ENCODE measurements at regions not wholly inside any gene's neighbourhood (a gene's known extent, or its start where the extent isn't known, plus 50 kb on each side); places are given as distances from the start of the nearest gene placed in this dataset.

DNA sequence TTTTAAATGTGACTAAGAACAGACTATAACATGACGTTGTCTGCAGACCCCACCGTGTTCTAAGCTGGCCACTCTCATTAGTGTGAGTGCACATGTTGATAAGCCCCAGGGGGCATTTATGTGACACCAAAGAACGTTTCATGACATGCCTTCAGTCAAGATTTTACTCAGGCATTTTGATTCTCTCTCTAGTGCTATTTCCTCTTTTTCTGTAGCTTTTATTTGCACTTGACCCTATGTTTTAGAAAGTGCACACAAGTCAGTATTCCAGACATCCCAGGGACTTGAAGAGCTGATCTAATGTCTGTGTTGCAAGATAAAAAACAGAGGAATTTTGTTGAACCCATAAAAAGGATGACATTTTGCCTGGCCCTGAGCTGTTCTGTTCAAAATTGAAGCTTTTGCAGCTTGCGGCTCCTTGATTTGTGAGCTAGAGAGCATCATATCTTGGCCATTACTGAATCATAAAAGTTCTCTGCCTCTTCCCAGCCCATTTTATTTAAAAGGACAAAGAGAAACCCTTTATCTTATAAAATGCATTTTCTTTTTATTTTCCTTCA is 80.9 kb upstream of the TYRP1 start:
- no peak for DNase-seq (ENCODE audit: extremely low spot score, unreplicated experiment)
- H3K4me3 Mint-ChIP-seq (ENCODE audit: unreplicated experiment) = no peak overlapping the region
- no peaks in the 10 kb centered on the region for H3K4me1 Mint-ChIP-seq (ENCODE audit: unreplicated experiment)
- no peaks in the 10 kb centered on the region for H3K9me3 Mint-ChIP-seq (ENCODE audit: unreplicated experiment)
- no peak for TF ChIP-seq CTCF (IDR thresholded peaks at IDR 0.05)
- H3K27ac Mint-ChIP-seq (ENCODE audit: unreplicated experiment) = no peak overlapping the region
- H3K27me3 Mint-ChIP-seq (ENCODE audit: unreplicated experiment) = peaks cover 30% of the 10 kb centered on the region
- no peaks in the 10 kb centered on the region for H3K36me3 Mint-ChIP-seq (ENCODE audit: unreplicated experiment)

DNA sequence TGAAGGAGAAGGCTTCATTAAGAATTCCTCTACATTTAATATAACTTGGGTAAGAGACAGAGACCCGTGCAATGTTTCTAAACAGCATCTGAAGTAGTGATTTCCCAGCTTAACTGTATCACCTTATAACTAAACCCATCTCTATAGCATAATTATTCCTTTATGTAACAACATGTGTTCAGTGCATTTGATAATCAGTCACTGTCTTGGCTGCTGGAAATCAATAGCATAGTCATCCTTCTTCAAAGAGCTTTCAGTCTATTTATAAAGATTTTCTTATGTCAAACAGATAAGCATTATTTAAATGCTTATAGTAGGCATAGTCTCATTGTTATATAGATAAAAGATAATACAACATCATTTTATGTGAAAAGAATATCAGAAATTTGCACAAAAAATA is 80.1 kb upstream of the TYRP1 start:
- peaks cover 30% of the 10 kb centered on the region for H3K27me3 Mint-ChIP-seq (ENCODE audit: unreplicated experiment)
- H3K4me3 Mint-ChIP-seq (ENCODE audit: unreplicated experiment) = no peak overlapping the region
- no peak for DNase-seq (ENCODE audit: extremely low spot score, unreplicated experiment)
- no peaks in the 10 kb centered on the region for H3K9me3 Mint-ChIP-seq (ENCODE audit: unreplicated experiment)
- H3K27ac Mint-ChIP-seq (ENCODE audit: unreplicated experiment) = no peak overlapping the region
- no peaks in the 10 kb centered on the region for H3K4me1 Mint-ChIP-seq (ENCODE audit: unreplicated experiment)
- TF ChIP-seq CTCF (IDR thresholded peaks at IDR 0.05) = no peak
- no peaks in the 10 kb centered on the region for H3K36me3 Mint-ChIP-seq (ENCODE audit: unreplicated experiment)

DNA sequence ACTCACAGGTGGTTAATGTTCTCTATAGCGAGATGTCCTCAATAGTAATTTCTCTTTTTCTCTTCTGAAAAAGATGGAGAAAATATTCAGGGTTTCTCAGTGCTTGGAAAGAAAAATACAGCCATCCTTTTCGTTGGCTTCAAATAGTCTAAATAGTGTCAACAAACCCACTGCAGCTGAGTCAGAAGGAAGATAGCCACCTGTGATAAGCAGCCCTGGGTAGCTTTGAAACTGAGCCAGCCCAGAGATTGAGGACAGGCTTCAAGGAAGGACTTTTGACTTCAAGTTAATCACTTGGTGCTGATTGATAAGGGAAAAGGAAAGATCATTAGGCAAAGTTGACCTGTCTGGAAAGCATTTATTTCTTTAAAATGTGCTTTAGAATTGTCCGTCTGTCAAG is 78.7 kb upstream of the TYRP1 start:
- H3K27me3 Mint-ChIP-seq (ENCODE audit: unreplicated experiment) = peaks cover 32% of the 10 kb centered on the region
- no peak for TF ChIP-seq CTCF (IDR thresholded peaks at IDR 0.05)
- DNase-seq (ENCODE audit: extremely low spot score, unreplicated experiment) = no peak

DNA sequence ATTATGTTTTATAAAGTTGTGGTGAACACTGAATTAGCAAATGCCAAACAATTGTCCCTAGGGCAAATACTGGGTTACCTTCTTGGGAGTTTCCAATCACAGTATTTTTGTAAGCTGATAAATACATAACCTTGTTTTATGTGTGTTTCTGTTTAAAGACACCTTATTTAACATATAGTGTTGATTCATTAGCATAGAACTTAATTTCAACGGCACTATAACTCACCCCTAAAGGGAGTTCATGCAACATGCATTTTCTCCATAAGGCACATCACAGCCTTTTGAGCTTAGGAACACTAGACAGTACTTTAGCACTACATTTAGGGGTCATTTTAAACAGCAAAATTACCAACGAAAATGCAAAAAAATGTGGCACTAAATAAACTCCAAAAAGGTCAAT is 74.2 kb upstream of the TYRP1 start:
- peaks cover 50% of the 10 kb centered on the region for H3K27me3 Mint-ChIP-seq (ENCODE audit: unreplicated experiment)
- H3K9me3 Mint-ChIP-seq (ENCODE audit: unreplicated experiment) = no peaks in the 10 kb centered on the region
- no peak for DNase-seq (ENCODE audit: extremely low spot score, unreplicated experiment)
- no peak overlapping the region for H3K4me3 Mint-ChIP-seq (ENCODE audit: unreplicated experiment)
- no peak for TF ChIP-seq CTCF (IDR thresholded peaks at IDR 0.05)
- H3K27ac Mint-ChIP-seq (ENCODE audit: unreplicated experiment) = no peak overlapping the region
- H3K36me3 Mint-ChIP-seq (ENCODE audit: unreplicated experiment) = no peaks in the 10 kb centered on the region
- no peaks in the 10 kb centered on the region for H3K4me1 Mint-ChIP-seq (ENCODE audit: unreplicated experiment)

More for the DNA sequence above, 78.7 kb upstream of the TYRP1 start:
- no peak overlapping the region for H3K4me3 Mint-ChIP-seq (ENCODE audit: unreplicated experiment)
- no peaks in the 10 kb centered on the region for H3K9me3 Mint-ChIP-seq (ENCODE audit: unreplicated experiment)
- H3K36me3 Mint-ChIP-seq (ENCODE audit: unreplicated experiment) = no peaks in the 10 kb centered on the region
- H3K27ac Mint-ChIP-seq (ENCODE audit: unreplicated experiment) = no peak overlapping the region
- H3K4me1 Mint-ChIP-seq (ENCODE audit: unreplicated experiment) = no peaks in the 10 kb centered on the region

GRCh38 chr9:12625844-12626243 is 67.3 kb upstream of the TYRP1 start:
- DNase-seq (ENCODE audit: extremely low spot score, unreplicated experiment) = no peak
- peaks cover 36% of the 10 kb centered on the region for H3K27me3 Mint-ChIP-seq (ENCODE audit: unreplicated experiment)
- no peaks in the 10 kb centered on the region for H3K9me3 Mint-ChIP-seq (ENCODE audit: unreplicated experiment)
- no peak overlapping the region for H3K4me3 Mint-ChIP-seq (ENCODE audit: unreplicated experiment)
- no peaks in the 10 kb centered on the region for H3K36me3 Mint-ChIP-seq (ENCODE audit: unreplicated experiment)
- no peak for TF ChIP-seq CTCF (IDR thresholded peaks at IDR 0.05)
- no peaks in the 10 kb centered on the region for H3K4me1 Mint-ChIP-seq (ENCODE audit: unreplicated experiment)
- H3K27ac Mint-ChIP-seq (ENCODE audit: unreplicated experiment) = no peak overlapping the region

All from osteocyte (in vitro differentiated cells).